H1 (cell line): ENCODE measurements at regions not wholly inside any gene's neighbourhood (a gene's known extent, or its start where the extent isn't known, plus 50 kb on each side); places are given as distances from the start of the nearest gene placed in this dataset.

ENCODE experiments used
- CTCF ChIA-PET: fragments of 300-600 bp; sonication (Branson Sonifier 250); formaldehyde crosslinking; loops from one replicate; lab custom pipeline; 2021; ENCODE audit not compliant: partially characterized antibody; lab: Charles Lee
- POLR2A ChIA-PET: fragments of 300-600 bp; sonication (Branson Sonifier 250); formaldehyde crosslinking; loops from one replicate; lab custom pipeline; 2021; ENCODE audit warnings: inconsistent platforms; ENCODE audit not compliant: partially characterized antibody; lab: Charles Lee
- DNase-seq, 2 experiments: peaks; one replicate each; pipeline versions ENCODE4 v3.0.0 to v3.0.0-alpha.2; 2010 to 2022; ENCODE audit warnings: low spot score in 2 of 2, low read depth in 1 of 2, mixed read lengths in 1 of 2
- FAIRE-seq: peaks from 2 replicates; lab custom pipeline; 2011; peaks lifted over from hg19 to GRCh38; lab: Jason Lieb, UNC
- H2AFZ ChIP-seq: 2 replicates; pipeline ENCODE4 v1.8.1; 2012; ENCODE audit warnings: low read length, inconsistent platforms
- H2AK5ac ChIP-seq: 2 replicates; pipeline ENCODE4 v1.6.1; 2013; ENCODE audit warnings: low read depth, low read length
- H2BK120ac ChIP-seq: replicated peaks from 2 replicates; pipeline ENCODE3; 2013; ENCODE audit warnings: low read depth, low read length, inconsistent platforms
- H2BK12ac ChIP-seq: 2 replicates; pipeline ENCODE4 v1.6.1; 2013; ENCODE audit warnings: low read depth, low read length
- H2BK15ac ChIP-seq: 2 replicates; pipeline ENCODE4 v1.6.1; 2013; ENCODE audit warnings: low read length
- H2BK20ac ChIP-seq: 2 replicates; pipeline ENCODE4 v1.6.1; 2013; ENCODE audit warnings: low read length
- H2BK5ac ChIP-seq: 2 replicates; pipeline ENCODE4 v1.6.1; 2013; ENCODE audit warnings: low read depth, low read length
- H3K14ac ChIP-seq: 2 replicates; pipeline ENCODE4 v1.6.1; 2013; ENCODE audit warnings: inconsistent platforms; ENCODE audit not compliant: insufficient read length
- H3K18ac ChIP-seq: 2 replicates; pipeline ENCODE4 v1.6.1; 2013; ENCODE audit warnings: low read length; ENCODE audit errors: extremely low read depth
- H3K23ac ChIP-seq: 2 replicates; pipeline ENCODE4 v1.6.1; 2013; ENCODE audit warnings: inconsistent platforms; ENCODE audit not compliant: insufficient read length
- H3K23me2 ChIP-seq: 2 replicates; pipeline ENCODE4 v1.6.1; 2013; ENCODE audit warnings: low read depth, low read length
- H3K27ac ChIP-seq: 2 replicates; pipeline ENCODE4 v1.6.1; 2011; ENCODE audit warnings: low read depth, low read length, inconsistent platforms
- H3K27me3 ChIP-seq, 4 experiments: replicated peaks in 1 of 4; 1 replicate in 1 of 4; 2 replicates in 3 of 4; pipeline versions ENCODE4 v1.6.1 to v1.8.1; 2011 to 2013; ENCODE audit warnings: low read length in 3 of 4, mild to moderate bottlenecking in 3 of 4, inconsistent platforms in 2 of 4, mixed read lengths in 2 of 4, moderate library complexity in 1 of 4; ENCODE audit not compliant: control insufficient read depth in 3 of 4, insufficient read depth in 3 of 4; ENCODE audit errors: extremely low read depth in 1 of 4
- H3K36me3 ChIP-seq, 4 experiments: 2 replicates each; pipeline versions ENCODE4 v1.6.1 to v1.8.1; 2011 to 2013; ENCODE audit warnings: mild to moderate bottlenecking in 4 of 4, low read length in 3 of 4, moderate library complexity in 2 of 4, control low read depth in 1 of 4, inconsistent platforms in 1 of 4; ENCODE audit not compliant: insufficient read depth in 4 of 4, control insufficient read depth in 2 of 4
- H3K4ac ChIP-seq: replicated peaks from 2 replicates; pipeline ENCODE3; 2013; ENCODE audit warnings: low read length, low read depth, mixed read lengths, inconsistent platforms; ENCODE audit not compliant: insufficient read length
- H3K4me1 ChIP-seq, 4 experiments: replicated peaks in 1 of 4; 1 replicate in 1 of 4; 2 replicates in 3 of 4; pipeline versions ENCODE4 v1.6.1 to v1.8.1; 2011 to 2013; ENCODE audit warnings: low read length in 3 of 4, inconsistent platforms in 2 of 4, mixed read lengths in 1 of 4; ENCODE audit not compliant: insufficient read depth in 4 of 4, control insufficient read depth in 3 of 4
- H3K4me2 ChIP-seq, 2 experiments: 2 replicates each; pipeline versions ENCODE4 v1.6.1 to v1.8.1; 2011 to 2013; ENCODE audit warnings: low read depth in 2 of 2, low read length in 2 of 2, control low read depth in 1 of 2, inconsistent platforms in 1 of 2, mild to moderate bottlenecking in 1 of 2; ENCODE audit not compliant: insufficient read depth in 1 of 2
- H3K4me3 ChIP-seq, 4 experiments: fragments of 200-600, 300-600 bp in 1 of 4; sonication (generic), shearing (Covaris generic), sonication (Bioruptor Twin) in 1 of 4; 2 replicates each; pipeline versions ENCODE4 v1.5.1 to v1.8.1; 2011 to 2016; ENCODE audit warnings: low read length in 4 of 4, low read depth in 3 of 4, control low read depth in 2 of 4, inconsistent platforms in 2 of 4, mild to moderate bottlenecking in 2 of 4, mixed read lengths in 1 of 4, moderate library complexity in 1 of 4; ENCODE audit not compliant: insufficient read depth in 2 of 4; ENCODE audit errors: extremely low read depth in 1 of 4
- H3K56ac ChIP-seq: replicated peaks from 2 replicates; pipeline ENCODE3; 2013; ENCODE audit warnings: low read depth, mild to moderate bottlenecking, mixed read lengths, low read length, inconsistent platforms; ENCODE audit not compliant: insufficient read length
- H3K79me1 ChIP-seq: 2 replicates; pipeline ENCODE4 v1.6.1; 2013; ENCODE audit warnings: low read depth, low read length, control low read depth
- H3K79me2 ChIP-seq, 2 experiments: 2 replicates each; pipeline versions ENCODE4 v1.6.1 to v1.8.1; 2012 to 2013; ENCODE audit warnings: low read length in 2 of 2, mild to moderate bottlenecking in 2 of 2, inconsistent platforms in 1 of 2; ENCODE audit not compliant: insufficient read depth in 2 of 2, control insufficient read depth in 1 of 2
- H3K9ac ChIP-seq, 4 experiments: replicated peaks in 1 of 4; 1 replicate in 1 of 4; 2 replicates in 3 of 4; pipeline versions ENCODE4 v1.6.1 to v1.8.1; 2011 to 2013; ENCODE audit warnings: low read depth in 3 of 4, low read length in 3 of 4, control low read depth in 2 of 4, mild to moderate bottlenecking in 2 of 4, moderate library complexity in 2 of 4, inconsistent platforms in 1 of 4; ENCODE audit errors: extremely low read depth in 1 of 4
- H3K9me3 ChIP-seq, 2 experiments: 2 replicates each; pipeline versions ENCODE4 v1.6.1 to v1.8.1; 2012 to 2013; ENCODE audit warnings: mild to moderate bottlenecking in 2 of 2, moderate library complexity in 2 of 2, control low read depth in 1 of 2, inconsistent platforms in 1 of 2, low read depth in 1 of 2, low read length in 1 of 2, mixed read lengths in 1 of 2; ENCODE audit not compliant: insufficient read depth in 2 of 2
- H4K20me1 ChIP-seq, 2 experiments: replicated peaks in 1 of 2; 2 replicates each; pipeline versions ENCODE3 to v1.8.1; 2011 to 2013; ENCODE audit warnings: inconsistent platforms in 2 of 2, low read length in 2 of 2, mild to moderate bottlenecking in 1 of 2; ENCODE audit not compliant: insufficient read depth in 2 of 2, control insufficient read depth in 1 of 2
- H4K5ac ChIP-seq: 2 replicates; pipeline ENCODE4 v1.6.1; 2013; ENCODE audit warnings: low read length, low read depth, mixed read lengths, inconsistent platforms; ENCODE audit not compliant: insufficient read length
- H4K8ac ChIP-seq: 2 replicates; pipeline ENCODE4 v1.8.0; 2013; ENCODE audit warnings: mild to moderate bottlenecking, moderate library complexity, low read length, inconsistent platforms; ENCODE audit not compliant: insufficient read depth; ENCODE audit errors: extremely low read depth
- H4K91ac ChIP-seq: replicated peaks from 2 replicates; pipeline ENCODE3; 2013; ENCODE audit warnings: low read length, mixed read lengths, inconsistent platforms; ENCODE audit not compliant: insufficient read length
- WGBS, 2 experiments: shearing (Covaris generic) in 1 of 2; methylation state at CpG; one replicate each; pipeline versions ENCODE4 v1.1.6 to v1.1.7; 2013 to 2015; ENCODE audit warnings: low lambda C conversion rate in 2 of 2, mixed read lengths in 2 of 2, inconsistent platforms in 1 of 2, low coverage in 1 of 2, missing lambda C conversion rate in 1 of 2; ENCODE audit not compliant: insufficient replicate concordance in 2 of 2, insufficient coverage in 1 of 2, insufficient read length in 1 of 2; ENCODE audit errors: extremely low coverage in 1 of 2, missing lambda C conversion rate in 1 of 2; 5-methylcytosine and 5-hydroxymethylcytosine counted together

DNA sequence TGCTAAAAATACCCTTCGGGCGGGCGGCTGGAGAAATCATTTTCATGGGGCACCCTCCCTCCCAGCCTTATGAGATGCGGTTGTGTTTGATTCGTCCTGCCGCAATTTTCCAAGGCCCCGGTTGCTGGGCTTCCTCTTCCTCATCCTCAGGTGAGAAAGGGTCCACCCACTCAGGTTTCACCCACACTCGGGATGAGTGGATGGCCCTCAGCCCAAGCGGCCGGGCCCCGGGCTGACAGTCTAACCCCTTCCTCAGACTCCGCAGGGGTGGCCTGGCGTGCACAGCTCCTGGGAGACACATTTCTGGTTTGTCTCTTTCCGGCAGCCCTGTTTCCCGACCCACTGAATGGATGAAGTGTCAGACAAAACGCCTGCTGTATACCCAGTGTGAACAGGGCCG, 116.5 kb upstream of the LRPAP1 start:
- no peak overlapping the region for H2BK15ac ChIP-seq
- H2BK120ac ChIP-seq: no peak overlapping the region
- no peak overlapping the region for H3K18ac ChIP-seq
- CTCF ChIA-PET: interaction anchor here (1.5 kb wide), 1 partner anchor 80 kb away, joined by 3 read pairs; no protein-coding TSS in a partner anchor
- H3K23me2 ChIP-seq: peaks cover 1% of the 10 kb centered on the region; the same call in 1 of the 2 replicates
- H4K20me1 ChIP-seq: peaks cover 0 to 2% of the 10 kb centered on the region in 2 experiments
- H3K9ac ChIP-seq: no peak overlapping the region
- no peak overlapping the region for H3K4ac ChIP-seq
- no peak overlapping the region for H4K8ac ChIP-seq
- no peaks in the 10 kb centered on the region for H3K9me3 ChIP-seq
- no peak overlapping the region for H2BK20ac ChIP-seq
- no peaks in the 10 kb centered on the region for H3K79me1 ChIP-seq
- no peak overlapping the region for H4K91ac ChIP-seq
- H3K4me3 ChIP-seq: no peak overlapping the region
- H3K36me3 ChIP-seq: no peaks in the 10 kb centered on the region
- H3K27ac ChIP-seq: no peak overlapping the region
- no peak overlapping the region for H3K56ac ChIP-seq
- no peak overlapping the region for H3K4me2 ChIP-seq
- H2AFZ ChIP-seq: no peak overlapping the region
- POLR2A ChIA-PET: no interaction called here
- H3K23ac ChIP-seq: no peak overlapping the region
- 0 out of 7 replicates have a peak, but pooled peaks cover 0 to 4% (median under 1%) of the 10 kb centered on the region in 4 experiments for H3K27me3 ChIP-seq
- no peak overlapping the region for H3K14ac ChIP-seq
- no peaks in the 10 kb centered on the region; a peak in 1 of 7 replicates for H3K4me1 ChIP-seq
- no peak overlapping the region for H4K5ac ChIP-seq
- FAIRE-seq (no peak), DNase-seq (no peak)
- WGBS, 2 experiments: 82% methylated on average over 9 of the region's 17 CpGs; no CpG with 5 or more reads in 1 of the 2 experiments
- no peak overlapping the region for H2BK12ac ChIP-seq
- no peaks in the 10 kb centered on the region for H3K79me2 ChIP-seq
- no peak overlapping the region for H2BK5ac ChIP-seq
- no peak overlapping the region for H2AK5ac ChIP-seq
